Epithelial cell of proximal tubule (primary cell): ENCODE measurements at regions not wholly inside any gene's neighbourhood (a gene's known extent, or its start where the extent isn't known, plus 50 kb on each side); places are given as distances from the start of the nearest gene placed in this dataset.

Experiments used
- DNase-seq: peaks from one replicate; pipeline ENCODE4 v3.0.0-alpha.2; 2011; ENCODE audit warnings: low read depth
- H3K4me3 ChIP-seq: 2 replicates; pipeline ENCODE4 v1.5.1; 2011; ENCODE audit warnings: low read depth, mild to moderate bottlenecking, low read length
- CTCF ChIP-seq: conservative IDR thresholded peaks from 2 replicates; pipeline ENCODE4 v1.5.1; 2012; ENCODE audit warnings: low read depth, mild to moderate bottlenecking, low read length

DNA sequence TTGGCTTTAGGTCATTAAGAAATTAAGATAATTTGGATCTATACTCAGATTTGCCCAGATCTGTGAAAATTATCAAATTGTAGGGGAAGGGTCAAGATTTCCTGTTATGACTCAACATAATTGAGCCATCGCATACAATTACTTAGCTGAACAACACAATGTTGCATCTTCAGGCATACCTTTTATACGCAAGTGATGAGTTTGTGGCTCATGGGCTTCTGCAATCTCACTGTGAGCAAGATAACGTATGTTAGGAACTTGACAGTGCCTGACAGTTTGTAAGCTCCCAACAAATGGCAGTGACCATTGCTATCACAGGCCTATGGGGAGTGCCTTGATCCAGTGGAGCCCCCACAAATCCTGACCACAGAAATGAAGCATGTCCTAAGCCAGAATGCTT is 199.7 kb downstream of the BCAT1 start:
- no peak for TF ChIP-seq CTCF
- no peak for DNase-seq

GRCh38 chr12:24748326-24748725 is 200.6 kb downstream of the BCAT1 start:
- TF ChIP-seq CTCF, result no peak
- H3K4me3 ChIP-seq, result no peak overlapping the region
- no peak for DNase-seq

More for the DNA sequence above, 199.7 kb downstream of the BCAT1 start:
- no peak overlapping the region for H3K4me3 ChIP-seq

DNA sequence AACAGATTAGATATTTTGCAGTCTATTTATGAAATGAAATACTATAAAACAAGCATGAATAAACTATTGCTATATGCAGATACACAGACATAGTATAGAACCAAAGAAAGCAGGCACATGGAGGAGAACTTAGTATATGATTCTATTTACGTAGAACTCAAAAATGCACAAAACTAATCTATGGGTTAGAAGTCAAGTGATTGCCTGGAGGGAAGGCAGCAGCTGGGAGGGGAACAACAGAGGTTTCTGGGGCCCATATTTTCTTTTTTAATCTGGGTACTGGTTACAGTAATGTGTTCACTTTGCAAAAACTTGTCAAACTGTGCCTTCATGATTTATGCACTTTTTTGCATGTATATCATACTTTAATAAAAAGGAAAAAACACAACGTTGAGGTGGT is 202.0 kb downstream of the BCAT1 start:
- H3K4me3 ChIP-seq, result no peak overlapping the region
- no peak for TF ChIP-seq CTCF
- no peak for DNase-seq

DNA sequence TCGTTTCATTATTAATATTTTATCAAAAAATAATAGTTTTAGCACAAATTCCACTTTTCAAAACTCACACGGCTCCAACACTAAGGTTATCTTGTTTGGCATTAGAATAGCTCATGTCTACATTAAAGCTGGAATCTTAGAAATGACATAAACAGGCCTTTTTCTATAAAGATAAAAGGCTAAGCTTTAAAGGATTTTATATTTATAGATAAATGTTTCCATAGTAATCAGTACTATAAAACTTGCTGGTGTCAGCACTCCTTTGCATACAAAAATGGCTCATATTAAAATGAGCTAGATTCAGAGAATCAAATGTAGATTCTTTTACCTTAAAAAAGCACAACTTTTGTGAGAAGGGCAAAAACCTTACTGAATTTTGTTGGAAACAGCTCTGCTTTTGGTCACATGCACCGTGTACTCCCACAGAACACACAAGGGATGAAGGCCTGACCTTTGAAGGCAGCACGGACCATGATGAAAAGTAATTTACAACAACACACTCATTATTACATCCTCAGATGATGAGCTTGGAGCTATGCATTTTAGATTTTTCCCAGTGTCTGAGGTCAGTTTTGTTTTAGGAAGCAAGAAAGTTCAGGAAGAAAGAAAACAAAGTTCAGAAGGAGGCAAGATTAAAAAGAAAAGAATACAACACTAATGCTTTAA is 202.8 kb downstream of the BCAT1 start:
- DNase-seq, result no peak
- H3K4me3 ChIP-seq, result no peak overlapping the region
- TF ChIP-seq CTCF, result no peak

- H3K4me3 ChIP-seq, result no peak overlapping the region
- TF ChIP-seq CTCF, result no peak
- DNase-seq, result no peak
Measured at GRCh38 chr12:24743941-24744793, 204.7 kb downstream of the BCAT1 start.

- no peak for DNase-seq
- TF ChIP-seq CTCF, result no peak
- no peak overlapping the region for H3K4me3 ChIP-seq
Measured at GRCh38 chr12:24742378-24742777, 206.5 kb downstream of the BCAT1 start.
